Right lobe of liver (tissue), 4 donors: ENCODE measurements at regions not wholly inside any gene's neighbourhood (a gene's known extent, or its start where the extent isn't known, plus 50 kb on each side); places are given as distances from the start of the nearest gene placed in this dataset.
"Not testable (repeated sequence)": the region's sequence is repeated elsewhere in the genome, so short reads cannot be mapped to it uniquely, and the experiment has no call there.

Experiments
- CTCF ChIP-seq, 4 donors: fragments of 200-600 bp in 3 of 4; fragments of 450-650 bp in 1 of 4; IDR thresholded peaks; one replicate each; pipeline versions ENCODE4 v1.5.1 to v1.8.0; 2016 to 2022; ENCODE audit warnings: antibody characterized with exemption in 4 of 4, mild to moderate bottlenecking in 2 of 4
- POLR2A ChIP-seq: fragments of 450-650 bp; IDR thresholded peaks from one replicate; pipeline ENCODE4 v1.6.1; 2017; ENCODE audit warnings: antibody characterized with exemption, mild to moderate bottlenecking
- donor health status: DM: no; HTN: no; CAD: no.
- donor health status: DM: no; HTN: no; CAD: no.
- donor health status: DM: no; HTN: yes; CAD: no.

GRCh38 chr13:18277372-18277771 is 904.3 kb downstream of the TUBA3C start:
- not testable (repeated sequence) for TF ChIP-seq CTCF (IDR thresholded peaks at IDR 0.05); POLR2A
